ENCODE measurements at regions not wholly inside any gene's neighbourhood (a gene's known extent, or its start where the extent isn't known, plus 50 kb on each side); places are given as distances from the start of the nearest gene placed in this dataset.
A peak's percentile ranks its signal among the peaks of the same experiment; 100 is the strongest.

DNA sequence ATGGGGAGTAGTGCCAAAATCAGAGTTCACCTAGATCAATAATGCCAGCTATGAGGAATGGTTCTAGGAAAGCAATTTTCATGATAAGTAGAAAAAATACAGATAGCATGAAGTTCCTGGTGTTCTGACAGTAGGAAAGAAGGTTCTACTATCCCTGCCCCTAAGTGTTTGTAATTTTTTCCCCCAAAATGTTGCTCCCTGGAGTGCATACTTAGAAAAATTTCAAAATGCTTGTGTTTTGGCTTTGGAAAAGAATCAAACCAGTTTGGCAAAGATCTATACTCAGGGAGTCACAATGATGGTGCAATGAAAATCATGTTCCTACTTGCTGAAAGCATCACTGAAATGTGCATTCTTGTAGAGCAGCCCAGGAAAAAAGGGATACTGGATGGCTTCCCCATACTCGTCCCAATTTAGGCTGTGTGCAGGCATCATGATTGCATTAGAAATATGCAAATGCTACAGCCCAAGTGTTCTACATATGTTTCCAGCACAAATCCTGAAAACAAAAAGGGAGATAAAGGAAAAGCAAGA lies 74.7 kb downstream of the LPAR4 start:
- H3K4me3 ChIP-seq (ENCODE audit: low read length): no peak overlapping the region
- H3K9me3 ChIP-seq (ENCODE audit: control insufficient read depth, low read length): no peaks in the 10 kb centered on the region
- H3K9ac ChIP-seq (ENCODE audit: extremely low read depth, low read length, poor library complexity, severe bottlenecking): no peak overlapping the region
- no peak for DNase-seq
- Mint-ChIP-seq H3K27ac (no peak overlapping the region), H3K4me3 (no peak overlapping the region), H3K4me1 (no peaks in the 10 kb centered on the region), H3K27me3 (ENCODE audit: insufficient read depth) (no peaks in the 10 kb centered on the region), H3K36me3 (ENCODE audit: low read depth) (no peaks in the 10 kb centered on the region), H3K9me3 (peaks cover 26% of the 10 kb centered on the region)
- 88% methylated on average over 1 of the region's 1 CpG; no CpG with 5 or more reads in 1 of the 2 experiments for WGBS, 2 experiments (ENCODE audit: insufficient coverage in 1 of 2, insufficient read length in 1 of 2)
- H3K27me3 ChIP-seq (ENCODE audit: control insufficient read depth, insufficient read depth, low read length, poor library complexity, severe bottlenecking): no peaks in the 10 kb centered on the region
- TF ChIP-seq, protein P1, sequence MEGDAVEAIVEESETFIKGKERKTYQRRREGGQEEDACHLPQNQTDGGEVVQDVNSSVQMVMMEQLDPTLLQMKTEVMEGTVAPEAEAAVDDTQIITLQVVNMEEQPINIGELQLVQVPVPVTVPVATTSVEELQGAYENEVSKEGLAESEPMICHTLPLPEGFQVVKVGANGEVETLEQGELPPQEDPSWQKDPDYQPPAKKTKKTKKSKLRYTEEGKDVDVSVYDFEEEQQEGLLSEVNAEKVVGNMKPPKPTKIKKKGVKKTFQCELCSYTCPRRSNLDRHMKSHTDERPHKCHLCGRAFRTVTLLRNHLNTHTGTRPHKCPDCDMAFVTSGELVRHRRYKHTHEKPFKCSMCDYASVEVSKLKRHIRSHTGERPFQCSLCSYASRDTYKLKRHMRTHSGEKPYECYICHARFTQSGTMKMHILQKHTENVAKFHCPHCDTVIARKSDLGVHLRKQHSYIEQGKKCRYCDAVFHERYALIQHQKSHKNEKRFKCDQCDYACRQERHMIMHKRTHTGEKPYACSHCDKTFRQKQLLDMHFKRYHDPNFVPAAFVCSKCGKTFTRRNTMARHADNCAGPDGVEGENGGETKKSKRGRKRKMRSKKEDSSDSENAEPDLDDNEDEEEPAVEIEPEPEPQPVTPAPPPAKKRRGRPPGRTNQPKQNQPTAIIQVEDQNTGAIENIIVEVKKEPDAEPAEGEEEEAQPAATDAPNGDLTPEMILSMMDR (conservative IDR thresholded peaks at IDR 0.05): no peak
- H3K27ac ChIP-seq (ENCODE audit: low read depth, low read length): no peak overlapping the region
- no peaks in the 10 kb centered on the region for H3K4me1 ChIP-seq (ENCODE audit: control insufficient read depth, insufficient read depth, low read length)
- H3K36me3 ChIP-seq (ENCODE audit: control insufficient read depth, insufficient read depth, low read length): no peaks in the 10 kb centered on the region

DNA sequence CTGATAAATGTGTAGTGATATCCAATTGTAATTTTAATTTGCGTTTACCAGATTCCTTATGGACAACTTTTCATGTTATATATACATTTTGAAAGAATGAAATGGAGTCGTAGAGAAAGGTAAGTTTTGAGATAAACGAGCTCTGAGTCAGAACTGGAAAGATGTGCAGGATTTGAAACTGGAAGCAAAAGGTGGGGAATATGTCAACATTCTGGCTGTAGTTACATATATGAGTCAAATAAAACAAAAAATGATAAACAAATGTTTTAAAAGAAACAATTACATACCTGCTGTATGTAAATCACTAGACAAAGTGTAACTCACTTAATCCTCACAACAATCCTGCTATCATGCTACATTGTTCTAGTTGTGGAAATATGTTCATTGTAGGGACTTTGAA lies 84.0 kb downstream of the LPAR4 start:
- Mint-ChIP-seq H3K9me3 (peaks cover 24% of the 10 kb centered on the region), H3K27me3 (ENCODE audit: insufficient read depth) (no peaks in the 10 kb centered on the region), H3K27ac (no peak overlapping the region), H3K4me1 (no peaks in the 10 kb centered on the region), H3K4me3 (no peak overlapping the region), H3K36me3 (ENCODE audit: low read depth) (no peaks in the 10 kb centered on the region)
- H3K4me3 ChIP-seq (ENCODE audit: low read length): no peak overlapping the region
- H3K27ac ChIP-seq (ENCODE audit: low read depth, low read length): no peak overlapping the region
- no peaks in the 10 kb centered on the region for H3K9me3 ChIP-seq (ENCODE audit: control insufficient read depth, low read length)
- H3K9ac ChIP-seq (ENCODE audit: extremely low read depth, low read length, poor library complexity, severe bottlenecking): no peak overlapping the region
- no peak for DNase-seq
- TF ChIP-seq, protein P1 (conservative IDR thresholded peaks at IDR 0.05): no peak
- whole genome bisulfite sequencing, 2 experiments (ENCODE audit: insufficient coverage in 1 of 2, insufficient read length in 1 of 2): 84 to 100% methylated on average over 2 of the region's 3 CpGs
- H3K27me3 ChIP-seq (ENCODE audit: control insufficient read depth, insufficient read depth, low read length, poor library complexity, severe bottlenecking): no peaks in the 10 kb centered on the region
- H3K4me1 ChIP-seq (ENCODE audit: control insufficient read depth, insufficient read depth, low read length): no peaks in the 10 kb centered on the region
- H3K36me3 ChIP-seq (ENCODE audit: control insufficient read depth, insufficient read depth, low read length): no peaks in the 10 kb centered on the region

DNA sequence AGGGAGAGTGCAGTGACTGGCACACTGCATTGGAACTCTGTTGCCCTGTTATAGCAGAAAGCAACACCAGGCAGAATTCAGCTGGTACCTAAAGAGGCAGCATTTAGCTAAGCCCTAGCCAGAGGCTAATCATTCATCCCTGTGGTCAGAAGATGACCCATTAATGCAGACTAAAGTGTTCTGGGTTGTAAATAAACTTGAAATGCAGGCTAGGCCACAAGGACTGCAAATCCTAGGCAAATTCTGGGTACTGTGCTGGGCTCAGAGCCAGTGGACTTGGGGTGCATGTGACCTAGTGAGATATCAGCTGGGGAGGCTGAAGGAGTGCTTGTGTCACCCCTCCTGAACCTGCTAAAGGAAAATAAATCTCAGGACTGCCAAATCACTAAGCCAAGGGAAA lies 91.2 kb downstream of the LPAR4 start:
- H3K36me3 ChIP-seq (ENCODE audit: control insufficient read depth, insufficient read depth, low read length): no peaks in the 10 kb centered on the region
- peak; percentile 40 for DNase-seq
- H3K27ac ChIP-seq (ENCODE audit: low read depth, low read length): no peak overlapping the region
- H3K9me3 ChIP-seq (ENCODE audit: control insufficient read depth, low read length): no peaks in the 10 kb centered on the region
- TF ChIP-seq, protein P1 (conservative IDR thresholded peaks at IDR 0.05): no peak
- Mint-ChIP-seq H3K27ac (no peak overlapping the region), H3K9me3 (peaks cover 58% of the 10 kb centered on the region), H3K4me1 (peaks cover 21% of the 10 kb centered on the region), H3K36me3 (ENCODE audit: low read depth) (no peaks in the 10 kb centered on the region), H3K4me3 (no peak overlapping the region), H3K27me3 (ENCODE audit: insufficient read depth) (peaks cover 32% of the 10 kb centered on the region)
- peaks cover 5% of the 10 kb centered on the region for H3K4me1 ChIP-seq (ENCODE audit: control insufficient read depth, insufficient read depth, low read length)
- no peaks in the 10 kb centered on the region for H3K27me3 ChIP-seq (ENCODE audit: control insufficient read depth, insufficient read depth, low read length, poor library complexity, severe bottlenecking)
- no peak overlapping the region for H3K4me3 ChIP-seq (ENCODE audit: low read length)
- H3K9ac ChIP-seq (ENCODE audit: extremely low read depth, low read length, poor library complexity, severe bottlenecking): no peak overlapping the region
